Activated naive CD8-positive, alpha-beta T cell treated with anti-CD3 and anti-CD28 coated beads, Interleukin-2, amount 10 ng/mL, durations not matched to agents 7 days and 5 days (primary cell): ENCODE measurements at regions not wholly inside any gene's neighbourhood (a gene's known extent, or its start where the extent isn't known, plus 50 kb on each side); places are given as distances from the start of the nearest gene placed in this dataset.
A peak's percentile ranks its signal among the peaks of the same experiment; 100 is the strongest.

Source experiments
- ATAC-seq: fragments of 150-1000 bp; cut with Tn5 transposase; one replicate; pipeline ENCODE4 v1.10.0; 2021; ENCODE audit warnings: low read depth, moderate library complexity
- POLR2A ChIA-PET: fragments of 350-600 bp; sonication (Branson Sonifier 250); formaldehyde crosslinking; loops from one replicate; lab custom pipeline; 2021; ENCODE audit warnings: antibody characterized with exemption; lab: Charles Lee
- DNase-seq: peaks from one replicate; pipeline ENCODE4 v3.0.0; 2021
- H3K27ac Mint-ChIP-seq: one replicate; pipeline ENCODE4 v1.8.0; 2022; ENCODE audit warnings: mild to moderate bottlenecking, mixed read lengths
- H3K27me3 Mint-ChIP-seq: one replicate; pipeline ENCODE4 v1.8.0; 2022; ENCODE audit warnings: mild to moderate bottlenecking, moderate library complexity, mixed read lengths
- H3K36me3 Mint-ChIP-seq: one replicate; pipeline ENCODE4 v1.8.0; 2021; ENCODE audit warnings: mild to moderate bottlenecking, mixed read lengths
- H3K4me1 Mint-ChIP-seq: one replicate; pipeline ENCODE4 v1.8.0; 2021; ENCODE audit warnings: mixed read lengths
- H3K4me3 Mint-ChIP-seq: one replicate; pipeline ENCODE4 v1.8.0; 2022; ENCODE audit warnings: mild to moderate bottlenecking, moderate library complexity, mixed read lengths
- H3K9me3 Mint-ChIP-seq: one replicate; pipeline ENCODE4 v1.8.0; 2021; ENCODE audit warnings: mixed read lengths

- DNase-seq: no peak
- H3K36me3 Mint-ChIP-seq: no peaks in the 10 kb centered on the region
- H3K27me3 Mint-ChIP-seq: peaks cover 3% of the 10 kb centered on the region
- POLR2A ChIA-PET: no interaction called here
- no peak for ATAC-seq
- no peak overlapping the region for H3K27ac Mint-ChIP-seq
- H3K4me3 Mint-ChIP-seq: no peak overlapping the region
- H3K4me1 Mint-ChIP-seq: peaks cover 3% of the 10 kb centered on the region
- no peaks in the 10 kb centered on the region for H3K9me3 Mint-ChIP-seq
Observed at GRCh38 chr6:43848671-43849391, 78.8 kb downstream of the VEGFA start.

- Mint-ChIP-seq H3K9me3 (no peaks in the 10 kb centered on the region), H3K4me1 (peaks cover 3% of the 10 kb centered on the region), H3K27me3 (peaks cover 3% of the 10 kb centered on the region), H3K36me3 (no peaks in the 10 kb centered on the region), H3K4me3 (no peak overlapping the region), H3K27ac (no peak overlapping the region)
- ATAC-seq (no peak), DNase-seq (no peak)
- POLR2A ChIA-PET: interaction anchor here (1.3 kb wide), 1 partner anchor 78 kb away, joined by 3 read pairs; no protein-coding TSS in a partner anchor
Observed at GRCh38 chr6:43847741-43848630, 78.0 kb downstream of the VEGFA start.

GRCh38 chr6:43846556-43846955 lies 76.5 kb downstream of the VEGFA start:
- Mint-ChIP-seq H3K9me3 (no peaks in the 10 kb centered on the region), H3K27me3 (peaks cover 7% of the 10 kb centered on the region), H3K27ac (no peak overlapping the region), H3K4me1 (peaks cover 3% of the 10 kb centered on the region), H3K4me3 (no peak overlapping the region), H3K36me3 (no peaks in the 10 kb centered on the region)
- DNase-seq (no peak), ATAC-seq (no peak)
- POLR2A ChIA-PET: interaction anchor here (1.3 kb wide), 1 partner anchor 77 kb away, joined by 3 read pairs; no protein-coding TSS in a partner anchor

GRCh38 chr6:43845646-43846045 lies 75.6 kb downstream of the VEGFA start:
- Mint-ChIP-seq H3K36me3 (no peaks in the 10 kb centered on the region), H3K27ac (no peak overlapping the region), H3K27me3 (peaks cover 7% of the 10 kb centered on the region), H3K4me3 (no peak overlapping the region), H3K4me1 (peaks cover 3% of the 10 kb centered on the region), H3K9me3 (no peaks in the 10 kb centered on the region)
- DNase-seq: no peak
- POLR2A ChIA-PET: no interaction called here
- ATAC-seq: no peak

GRCh38 chr6:43843669-43844171 lies 73.7 kb downstream of the VEGFA start:
- H3K27ac Mint-ChIP-seq: no peak overlapping the region
- DNase-seq (no peak), ATAC-seq (no peak)
- no peak overlapping the region for H3K4me3 Mint-ChIP-seq
- H3K36me3 Mint-ChIP-seq: no peaks in the 10 kb centered on the region
- no peaks in the 10 kb centered on the region for H3K9me3 Mint-ChIP-seq
- peaks cover 7% of the 10 kb centered on the region for H3K27me3 Mint-ChIP-seq
- peaks cover 3% of the 10 kb centered on the region for H3K4me1 Mint-ChIP-seq
- POLR2A ChIA-PET: no interaction called here

- Mint-ChIP-seq H3K36me3 (no peaks in the 10 kb centered on the region), H3K4me1 (no peaks in the 10 kb centered on the region), H3K27me3 (peaks cover 7% of the 10 kb centered on the region), H3K4me3 (no peak overlapping the region), H3K27ac (no peak overlapping the region), H3K9me3 (no peaks in the 10 kb centered on the region)
- no peak for DNase-seq
- POLR2A ChIA-PET: no interaction called here
- no peak for ATAC-seq
Observed at GRCh38 chr6:43843097-43843645, 73.2 kb downstream of the VEGFA start.

GRCh38 chr6:43842231-43842794 lies 72.3 kb downstream of the VEGFA start:
- H3K4me1 Mint-ChIP-seq: no peaks in the 10 kb centered on the region
- POLR2A ChIA-PET: no interaction called here
- no peak for DNase-seq
- no peak overlapping the region for H3K27ac Mint-ChIP-seq
- no peak overlapping the region for H3K4me3 Mint-ChIP-seq
- no peaks in the 10 kb centered on the region for H3K36me3 Mint-ChIP-seq
- H3K9me3 Mint-ChIP-seq: no peaks in the 10 kb centered on the region
- ATAC-seq: no peak
- peaks cover 7% of the 10 kb centered on the region for H3K27me3 Mint-ChIP-seq

- Mint-ChIP-seq H3K27me3 (peaks cover 7% of the 10 kb centered on the region), H3K27ac (no peak overlapping the region), H3K36me3 (no peaks in the 10 kb centered on the region), H3K4me1 (no peaks in the 10 kb centered on the region), H3K9me3 (no peaks in the 10 kb centered on the region), H3K4me3 (no peak overlapping the region)
- DNase-seq (no peak), ATAC-seq (no peak)
- POLR2A ChIA-PET: no interaction called here
Observed at GRCh38 chr6:43840490-43841218, 70.6 kb downstream of the VEGFA start.

- DNase-seq (no peak), ATAC-seq (peak; percentile 40)
- no peaks in the 10 kb centered on the region for H3K4me1 Mint-ChIP-seq
- H3K9me3 Mint-ChIP-seq: no peaks in the 10 kb centered on the region
- no peak overlapping the region for H3K4me3 Mint-ChIP-seq
- POLR2A ChIA-PET: no interaction called here
- H3K27me3 Mint-ChIP-seq: peaks cover 4% of the 10 kb centered on the region
- H3K36me3 Mint-ChIP-seq: no peaks in the 10 kb centered on the region
- H3K27ac Mint-ChIP-seq: no peak overlapping the region
Observed at GRCh38 chr6:43838276-43839036, 68.4 kb downstream of the VEGFA start.

- ATAC-seq (no peak), DNase-seq (no peak)
- Mint-ChIP-seq H3K36me3 (no peaks in the 10 kb centered on the region), H3K27me3 (peaks cover under 1% of the 10 kb centered on the region), H3K9me3 (no peaks in the 10 kb centered on the region), H3K4me1 (no peaks in the 10 kb centered on the region), H3K4me3 (no peak overlapping the region), H3K27ac (no peak overlapping the region)
- POLR2A ChIA-PET: no interaction called here
Observed at GRCh38 chr6:43837507-43837906, 67.5 kb downstream of the VEGFA start.

GRCh38 chr6:43836507-43837240 lies 66.7 kb downstream of the VEGFA start:
- H3K4me3 Mint-ChIP-seq: no peak overlapping the region
- no peaks in the 10 kb centered on the region for H3K4me1 Mint-ChIP-seq
- POLR2A ChIA-PET: no interaction called here

More at GRCh38 chr6:43836507-43837240, 66.7 kb downstream of the VEGFA start:
- H3K27me3 Mint-ChIP-seq: peaks cover 5% of the 10 kb centered on the region
- H3K36me3 Mint-ChIP-seq: no peaks in the 10 kb centered on the region
- H3K27ac Mint-ChIP-seq: no peak overlapping the region
- ATAC-seq (no peak), DNase-seq (no peak)
- H3K9me3 Mint-ChIP-seq: no peaks in the 10 kb centered on the region
